HG03457 (cell line): ENCODE measurements at regions not wholly inside any gene's neighbourhood (a gene's known extent, or its start where the extent isn't known, plus 50 kb on each side); places are given as distances from the start of the nearest gene placed in this dataset.
"Not testable (repeated sequence)": the region's sequence is repeated elsewhere in the genome, so short reads cannot be mapped to it uniquely, and the experiment has no call there.

ENCODE experiments used
- ATAC-seq: cut with Tn5 transposase; IDR thresholded peaks from one replicate; pipeline ENCODE4 v1.9.1; 2021; ENCODE audit warnings: moderate number of reproducible peaks; ENCODE audit not compliant: unreplicated experiment

GRCh38 chr7:46606761-46607160, 685.7 kb upstream of the IGFBP3 start:
- ATAC-seq, result no peak

- ATAC-seq, result no peak
Measured at GRCh38 chr7:46604241-46604661, 683.2 kb upstream of the IGFBP3 start.

GRCh38 chr7:46603780-46604179, 682.7 kb upstream of the IGFBP3 start:
- ATAC-seq, result no peak

GRCh38 chr7:46603296-46603752, 682.3 kb upstream of the IGFBP3 start:
- ATAC-seq, result no peak

- no peak for ATAC-seq
Measured at GRCh38 chr7:46600340-46600739, 679.3 kb upstream of the IGFBP3 start.

- not testable (repeated sequence) for ATAC-seq
Measured at GRCh38 chr7:46594831-46595230, 673.8 kb upstream of the IGFBP3 start.

- ATAC-seq, result not testable (repeated sequence)
Measured at GRCh38 chr7:46590918-46591905, 670.1 kb upstream of the IGFBP3 start.

GRCh38 chr7:46589286-46589685, 668.2 kb upstream of the IGFBP3 start:
- ATAC-seq, result no peak

GRCh38 chr7:46586406-46586805, 665.3 kb upstream of the IGFBP3 start:
- no peak for ATAC-seq

GRCh38 chr7:46583656-46584055, 662.6 kb upstream of the IGFBP3 start:
- no peak for ATAC-seq

- ATAC-seq, result no peak
Measured at GRCh38 chr7:46581268-46581667, 660.2 kb upstream of the IGFBP3 start.

GRCh38 chr7:46580766-46581165, 659.7 kb upstream of the IGFBP3 start:
- ATAC-seq, result no peak

- no peak for ATAC-seq
Measured at GRCh38 chr7:46577394-46577793, 656.3 kb upstream of the IGFBP3 start.

- no peak for ATAC-seq
Measured at GRCh38 chr7:46576950-46577349, 655.9 kb upstream of the IGFBP3 start.

- no peak for ATAC-seq
Measured at GRCh38 chr7:46572691-46573090, 651.6 kb upstream of the IGFBP3 start.

- ATAC-seq, result no peak
Measured at GRCh38 chr7:46571996-46572395, 650.9 kb upstream of the IGFBP3 start.

- no peak for ATAC-seq
Measured at GRCh38 chr7:46569133-46569465, 648.0 kb upstream of the IGFBP3 start.

- ATAC-seq, result no peak
Measured at GRCh38 chr7:46568420-46569132, 647.5 kb upstream of the IGFBP3 start.

- no peak for ATAC-seq
Measured at GRCh38 chr7:46567858-46568257, 646.8 kb upstream of the IGFBP3 start.

GRCh38 chr7:46566097-46566774, 645.2 kb upstream of the IGFBP3 start:
- ATAC-seq, result no peak
